ENCODE measurements at regions not wholly inside any gene's neighbourhood (a gene's known extent, or its start where the extent isn't known, plus 50 kb on each side); places are given as distances from the start of the nearest gene placed in this dataset.

DNA sequence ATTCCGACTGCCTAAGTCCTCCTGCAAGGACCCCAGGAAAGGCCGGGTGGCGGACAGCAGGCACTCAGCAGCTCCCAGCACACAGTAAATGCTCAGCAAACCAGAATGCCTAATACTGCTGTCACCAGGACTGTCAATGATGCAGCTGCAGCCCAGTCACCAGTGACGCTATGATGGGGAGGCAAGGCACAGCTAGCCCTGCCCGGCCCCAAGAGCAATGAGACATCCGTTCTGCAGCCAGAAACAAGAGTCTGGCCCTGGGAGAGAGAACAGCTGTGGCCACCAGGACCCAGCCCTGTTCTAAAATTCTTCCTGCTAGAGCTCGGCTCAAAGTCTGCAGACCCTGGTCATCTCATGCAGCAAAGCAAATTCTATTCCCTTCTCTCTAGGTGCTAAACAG lies 69.8 kb downstream of the NCOR2 start:
- no peaks in the 10 kb centered on the region for H4K20me1 ChIP-seq (ENCODE audit: control insufficient read depth, extremely low read depth, insufficient read depth, low read length)
- H3K4me1 ChIP-seq (ENCODE audit: control insufficient read depth, extremely low read depth, insufficient read depth, low read length): peaks cover 37% of the 10 kb centered on the region
- TF ChIP-seq, protein P1, sequence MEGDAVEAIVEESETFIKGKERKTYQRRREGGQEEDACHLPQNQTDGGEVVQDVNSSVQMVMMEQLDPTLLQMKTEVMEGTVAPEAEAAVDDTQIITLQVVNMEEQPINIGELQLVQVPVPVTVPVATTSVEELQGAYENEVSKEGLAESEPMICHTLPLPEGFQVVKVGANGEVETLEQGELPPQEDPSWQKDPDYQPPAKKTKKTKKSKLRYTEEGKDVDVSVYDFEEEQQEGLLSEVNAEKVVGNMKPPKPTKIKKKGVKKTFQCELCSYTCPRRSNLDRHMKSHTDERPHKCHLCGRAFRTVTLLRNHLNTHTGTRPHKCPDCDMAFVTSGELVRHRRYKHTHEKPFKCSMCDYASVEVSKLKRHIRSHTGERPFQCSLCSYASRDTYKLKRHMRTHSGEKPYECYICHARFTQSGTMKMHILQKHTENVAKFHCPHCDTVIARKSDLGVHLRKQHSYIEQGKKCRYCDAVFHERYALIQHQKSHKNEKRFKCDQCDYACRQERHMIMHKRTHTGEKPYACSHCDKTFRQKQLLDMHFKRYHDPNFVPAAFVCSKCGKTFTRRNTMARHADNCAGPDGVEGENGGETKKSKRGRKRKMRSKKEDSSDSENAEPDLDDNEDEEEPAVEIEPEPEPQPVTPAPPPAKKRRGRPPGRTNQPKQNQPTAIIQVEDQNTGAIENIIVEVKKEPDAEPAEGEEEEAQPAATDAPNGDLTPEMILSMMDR (conservative IDR thresholded peaks at IDR 0.05 in 1 of 2, IDR thresholded peaks at IDR 0.05 in 1 of 2; ENCODE audit: low read depth in 1 of 2, low read length in 2 of 2): no peak
- TF ChIP-seq EZH2 (IDR thresholded peaks at IDR 0.05; ENCODE audit: low read length, missing control alignments): no peak
- peak; percentile 91 to 93 for DNase-seq (ENCODE audit: low read depth in 2 of 2)
- peak overlapping the region; percentile 90 for H3K27ac ChIP-seq (ENCODE audit: insufficient read depth, low read length)
- H3K9me3 ChIP-seq (ENCODE audit: control insufficient read depth, insufficient read depth, low read depth, low read length): no peaks in the 10 kb centered on the region
- peak overlapping the region; percentile 62 for H3K9ac ChIP-seq (ENCODE audit: insufficient read depth, low read length)
- H3K36me3 ChIP-seq (ENCODE audit: control insufficient read depth, insufficient read depth, low read length): peaks cover 5% of the 10 kb centered on the region
- peak overlapping the region; percentile 52 for H3K4me2 ChIP-seq (ENCODE audit: extremely low read depth, insufficient read depth, low read length)
- H3K4me3 ChIP-seq (replicated peaks in 1 of 4; ENCODE audit: control extremely low read depth in 1 of 4, insufficient read depth in 1 of 4, low read depth in 3 of 4, low read length in 4 of 4): peak overlapping the region in 1 of 4 experiments; percentile 7
- no peak overlapping the region for H2AFZ ChIP-seq (ENCODE audit: low read length)
- H3K79me2 ChIP-seq (ENCODE audit: control insufficient read depth, insufficient read depth, low read length): peaks cover 16% of the 10 kb centered on the region
- no peaks in the 10 kb centered on the region for H3K27me3 ChIP-seq (ENCODE audit: control insufficient read depth, insufficient read depth, low read length)

DNA sequence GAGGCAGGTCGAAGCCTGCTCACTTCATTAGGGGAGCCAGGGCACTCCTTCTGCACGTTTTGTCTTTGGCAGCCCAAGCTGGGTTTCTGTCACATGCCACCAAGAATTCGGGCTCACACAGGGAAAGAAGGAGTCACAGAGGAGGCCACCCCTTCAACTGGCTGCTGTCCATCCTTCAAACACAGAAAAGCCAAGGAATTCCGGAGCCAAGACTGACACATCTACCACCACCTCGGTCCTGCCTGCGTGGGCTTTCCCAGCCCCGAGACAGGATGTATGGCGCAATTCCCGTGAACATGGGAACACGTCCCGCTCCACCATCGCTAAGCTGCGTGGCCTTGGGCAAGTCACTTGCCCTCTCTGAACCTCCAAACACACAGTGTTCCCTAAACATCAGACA lies 70.4 kb downstream of the NCOR2 start:
- Histone ChIP-seq H3K27ac (ENCODE audit: insufficient read depth, low read length) (peak overlapping the region; percentile 90), H2AFZ (ENCODE audit: low read length) (no peak overlapping the region), H3K4me2 (ENCODE audit: extremely low read depth, insufficient read depth, low read length) (no peak overlapping the region), H3K4me1 (ENCODE audit: control insufficient read depth, extremely low read depth, insufficient read depth, low read length) (peaks cover 37% of the 10 kb centered on the region), H3K79me2 (ENCODE audit: control insufficient read depth, insufficient read depth, low read length) (peaks cover 16% of the 10 kb centered on the region), H3K27me3 (ENCODE audit: control insufficient read depth, insufficient read depth, low read length) (no peaks in the 10 kb centered on the region), H4K20me1 (ENCODE audit: control insufficient read depth, extremely low read depth, insufficient read depth, low read length) (no peaks in the 10 kb centered on the region), H3K4me3 (replicated peaks in 1 of 4; ENCODE audit: control extremely low read depth in 1 of 4, insufficient read depth in 1 of 4, low read depth in 3 of 4, low read length in 4 of 4) (no peak overlapping the region), H3K9ac (ENCODE audit: insufficient read depth, low read length) (peak overlapping the region; percentile 40), H3K9me3 (ENCODE audit: control insufficient read depth, insufficient read depth, low read depth, low read length) (no peaks in the 10 kb centered on the region), H3K36me3 (ENCODE audit: control insufficient read depth, insufficient read depth, low read length) (peaks cover 5% of the 10 kb centered on the region)
- TF ChIP-seq, protein P1 (conservative IDR thresholded peaks at IDR 0.05 in 1 of 2, IDR thresholded peaks at IDR 0.05 in 1 of 2; ENCODE audit: low read depth in 1 of 2, low read length in 2 of 2): no peak
- DNase-seq (ENCODE audit: low read depth in 2 of 2): peak; percentile 71 to 72

DNA sequence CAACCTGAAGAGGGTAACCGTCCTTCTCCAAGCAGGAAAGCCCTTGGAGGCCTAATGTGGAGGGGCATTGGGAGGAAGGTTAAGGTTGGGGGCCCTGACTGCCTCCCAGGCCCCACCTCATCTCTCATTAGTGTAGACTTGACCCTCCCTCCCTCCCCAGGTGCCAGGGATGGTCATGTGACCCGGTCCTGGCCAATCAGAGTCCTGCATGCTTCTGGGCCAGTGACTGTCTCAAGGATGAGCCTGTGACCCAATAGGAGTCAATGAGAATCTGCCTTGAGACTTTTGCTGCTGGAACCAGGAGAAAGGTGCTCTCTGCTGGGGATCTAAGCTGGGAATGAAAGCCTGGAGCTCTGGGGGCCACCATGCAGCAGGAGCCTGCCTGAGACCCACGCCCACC lies 70.8 kb downstream of the NCOR2 start:
- Histone ChIP-seq H3K4me3 (replicated peaks in 1 of 4; ENCODE audit: control extremely low read depth in 1 of 4, insufficient read depth in 1 of 4, low read depth in 3 of 4, low read length in 4 of 4) (no peak overlapping the region), H3K36me3 (ENCODE audit: control insufficient read depth, insufficient read depth, low read length) (peaks cover 5% of the 10 kb centered on the region), H4K20me1 (ENCODE audit: control insufficient read depth, extremely low read depth, insufficient read depth, low read length) (no peaks in the 10 kb centered on the region), H3K79me2 (ENCODE audit: control insufficient read depth, insufficient read depth, low read length) (peaks cover 16% of the 10 kb centered on the region), H3K9me3 (ENCODE audit: control insufficient read depth, insufficient read depth, low read depth, low read length) (no peaks in the 10 kb centered on the region), H3K4me2 (ENCODE audit: extremely low read depth, insufficient read depth, low read length) (no peak overlapping the region), H3K27me3 (ENCODE audit: control insufficient read depth, insufficient read depth, low read length) (no peaks in the 10 kb centered on the region), H2AFZ (ENCODE audit: low read length) (no peak overlapping the region), H3K9ac (ENCODE audit: insufficient read depth, low read length) (peak overlapping the region; percentile 32), H3K4me1 (ENCODE audit: control insufficient read depth, extremely low read depth, insufficient read depth, low read length) (peaks cover 37% of the 10 kb centered on the region), H3K27ac (ENCODE audit: insufficient read depth, low read length) (peak overlapping the region; percentile 90)
- no peak for DNase-seq (ENCODE audit: low read depth in 2 of 2)
- no peak for TF ChIP-seq EZH2 (IDR thresholded peaks at IDR 0.05; ENCODE audit: low read length, missing control alignments)
- TF ChIP-seq, protein P1 (conservative IDR thresholded peaks at IDR 0.05 in 1 of 2, IDR thresholded peaks at IDR 0.05 in 1 of 2; ENCODE audit: low read depth in 1 of 2, low read length in 2 of 2): no peak

Measured in fibroblast of lung (primary cell).